GM21717 (cell line): ENCODE measurements at regions not wholly inside any gene's neighbourhood (a gene's known extent, or its start where the extent isn't known, plus 50 kb on each side); places are given as distances from the start of the nearest gene placed in this dataset.
"Not testable (repeated sequence)": the region's sequence is repeated elsewhere in the genome, so short reads cannot be mapped to it uniquely, and the experiment has no call there.

ENCODE experiments used
- ATAC-seq: cut with Tn5 transposase; IDR thresholded peaks from one replicate; pipeline ENCODE4 v1.9.1; 2021; ENCODE audit warnings: mild to moderate bottlenecking, moderate library complexity; ENCODE audit not compliant: unreplicated experiment

- ATAC-seq = no peak
Measured at GRCh38 chr7:4319280-4319679, 362.8 kb upstream of the FOXK1 start.

GRCh38 chr7:4325732-4326131 is 356.4 kb upstream of the FOXK1 start:
- ATAC-seq = no peak

- no peak for ATAC-seq
Measured at GRCh38 chr7:4331711-4332110, 350.4 kb upstream of the FOXK1 start.

- ATAC-seq = no peak
Measured at GRCh38 chr7:4338556-4338955, 343.5 kb upstream of the FOXK1 start.

GRCh38 chr7:4343272-4344247 is 338.5 kb upstream of the FOXK1 start:
- ATAC-seq = no peak

GRCh38 chr7:4345004-4345403 is 337.1 kb upstream of the FOXK1 start:
- no peak for ATAC-seq

GRCh38 chr7:4352069-4352468 is 330.0 kb upstream of the FOXK1 start:
- no peak for ATAC-seq

- no peak for ATAC-seq
Measured at GRCh38 chr7:4361774-4362173, 320.3 kb upstream of the FOXK1 start.

GRCh38 chr7:4383584-4383983 is 298.5 kb upstream of the FOXK1 start:
- ATAC-seq = no peak

GRCh38 chr7:4386190-4386589 is 295.9 kb upstream of the FOXK1 start:
- no peak for ATAC-seq

GRCh38 chr7:4391103-4391502 is 291.0 kb upstream of the FOXK1 start:
- ATAC-seq = not testable (repeated sequence)

GRCh38 chr7:4394736-4395135 is 287.4 kb upstream of the FOXK1 start:
- ATAC-seq = no peak

GRCh38 chr7:4399121-4399520 is 283.0 kb upstream of the FOXK1 start:
- ATAC-seq = no peak

GRCh38 chr7:4399596-4399995 is 282.5 kb upstream of the FOXK1 start:
- ATAC-seq = no peak

- ATAC-seq = no peak
Measured at GRCh38 chr7:4406288-4407058, 275.6 kb upstream of the FOXK1 start.

- ATAC-seq = no peak
Measured at GRCh38 chr7:4409946-4410345, 272.1 kb upstream of the FOXK1 start.

GRCh38 chr7:4416396-4417056 is 265.6 kb upstream of the FOXK1 start:
- no peak for ATAC-seq

GRCh38 chr7:4428526-4428925 is 253.6 kb upstream of the FOXK1 start:
- ATAC-seq = no peak

GRCh38 chr7:4430227-4430626 is 251.9 kb upstream of the FOXK1 start:
- ATAC-seq = no peak

- ATAC-seq = no peak
Measured at GRCh38 chr7:4434306-4434705, 247.8 kb upstream of the FOXK1 start.

- no peak for ATAC-seq
Measured at GRCh38 chr7:4436361-4436895, 245.7 kb upstream of the FOXK1 start.
